Panc1 (cell line): ENCODE measurements at regions not wholly inside any gene's neighbourhood (a gene's known extent, or its start where the extent isn't known, plus 50 kb on each side); places are given as distances from the start of the nearest gene placed in this dataset.

Experiments
- POLR2AphosphoS5 ChIP-seq: IDR thresholded peaks from 2 replicates; pipeline ENCODE4 v1.6.1; 2012; ENCODE audit warnings: mild to moderate bottlenecking, low read depth, low read length, moderate library complexity
- SIN3A ChIP-seq: IDR thresholded peaks from 2 replicates; pipeline ENCODE4 v1.6.1; 2012; ENCODE audit warnings: low read depth, mild to moderate bottlenecking, low read length, moderate library complexity, borderline replicate concordance; ENCODE audit not compliant: insufficient read depth
- TCF7L2 ChIP-seq: IDR thresholded peaks from 2 replicates; pipeline ENCODE4 v1.6.1; 2011; ENCODE audit warnings: mild to moderate bottlenecking, low read depth, low read length, inconsistent platforms
- TF ChIP-seq, protein P1 (sequence below): fragments of 450-650 bp; IDR thresholded peaks from 2 replicates; pipeline ENCODE4 v1.5.1; 2017; ENCODE audit warnings: mild to moderate bottlenecking
- TF ChIP-seq, protein P2 (sequence below), 2 experiments: IDR thresholded peaks; 2 replicates each; pipeline ENCODE4 v1.6.1; 2011 to 2012; ENCODE audit warnings: low read depth in 2 of 2, control low read depth in 1 of 2, low read length in 1 of 2, mild to moderate bottlenecking in 1 of 2, moderate library complexity in 1 of 2; ENCODE audit not compliant: insufficient read depth in 1 of 2

DNA sequence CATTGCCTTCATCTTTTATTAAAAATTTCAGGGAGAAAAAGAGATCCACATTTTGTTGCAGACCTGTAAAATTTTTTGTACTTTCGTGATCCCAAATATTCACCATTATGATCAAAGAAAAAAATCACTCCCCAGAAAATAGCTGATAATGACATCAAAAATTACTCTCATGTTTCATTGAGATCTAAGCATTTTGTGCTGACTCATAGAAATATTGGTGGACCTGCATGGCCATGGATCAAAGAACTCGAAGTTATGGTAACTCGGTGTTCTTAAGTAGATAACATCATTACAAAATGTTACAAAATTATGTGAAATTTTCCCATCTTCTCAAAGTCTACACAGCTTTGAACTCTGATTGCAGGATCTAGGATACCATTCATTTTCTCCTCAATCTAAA, 135.8 kb downstream of the PTGER3 start:
- TF ChIP-seq, protein P1, sequence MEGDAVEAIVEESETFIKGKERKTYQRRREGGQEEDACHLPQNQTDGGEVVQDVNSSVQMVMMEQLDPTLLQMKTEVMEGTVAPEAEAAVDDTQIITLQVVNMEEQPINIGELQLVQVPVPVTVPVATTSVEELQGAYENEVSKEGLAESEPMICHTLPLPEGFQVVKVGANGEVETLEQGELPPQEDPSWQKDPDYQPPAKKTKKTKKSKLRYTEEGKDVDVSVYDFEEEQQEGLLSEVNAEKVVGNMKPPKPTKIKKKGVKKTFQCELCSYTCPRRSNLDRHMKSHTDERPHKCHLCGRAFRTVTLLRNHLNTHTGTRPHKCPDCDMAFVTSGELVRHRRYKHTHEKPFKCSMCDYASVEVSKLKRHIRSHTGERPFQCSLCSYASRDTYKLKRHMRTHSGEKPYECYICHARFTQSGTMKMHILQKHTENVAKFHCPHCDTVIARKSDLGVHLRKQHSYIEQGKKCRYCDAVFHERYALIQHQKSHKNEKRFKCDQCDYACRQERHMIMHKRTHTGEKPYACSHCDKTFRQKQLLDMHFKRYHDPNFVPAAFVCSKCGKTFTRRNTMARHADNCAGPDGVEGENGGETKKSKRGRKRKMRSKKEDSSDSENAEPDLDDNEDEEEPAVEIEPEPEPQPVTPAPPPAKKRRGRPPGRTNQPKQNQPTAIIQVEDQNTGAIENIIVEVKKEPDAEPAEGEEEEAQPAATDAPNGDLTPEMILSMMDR, result no peak
- TF ChIP-seq, protein P2, sequence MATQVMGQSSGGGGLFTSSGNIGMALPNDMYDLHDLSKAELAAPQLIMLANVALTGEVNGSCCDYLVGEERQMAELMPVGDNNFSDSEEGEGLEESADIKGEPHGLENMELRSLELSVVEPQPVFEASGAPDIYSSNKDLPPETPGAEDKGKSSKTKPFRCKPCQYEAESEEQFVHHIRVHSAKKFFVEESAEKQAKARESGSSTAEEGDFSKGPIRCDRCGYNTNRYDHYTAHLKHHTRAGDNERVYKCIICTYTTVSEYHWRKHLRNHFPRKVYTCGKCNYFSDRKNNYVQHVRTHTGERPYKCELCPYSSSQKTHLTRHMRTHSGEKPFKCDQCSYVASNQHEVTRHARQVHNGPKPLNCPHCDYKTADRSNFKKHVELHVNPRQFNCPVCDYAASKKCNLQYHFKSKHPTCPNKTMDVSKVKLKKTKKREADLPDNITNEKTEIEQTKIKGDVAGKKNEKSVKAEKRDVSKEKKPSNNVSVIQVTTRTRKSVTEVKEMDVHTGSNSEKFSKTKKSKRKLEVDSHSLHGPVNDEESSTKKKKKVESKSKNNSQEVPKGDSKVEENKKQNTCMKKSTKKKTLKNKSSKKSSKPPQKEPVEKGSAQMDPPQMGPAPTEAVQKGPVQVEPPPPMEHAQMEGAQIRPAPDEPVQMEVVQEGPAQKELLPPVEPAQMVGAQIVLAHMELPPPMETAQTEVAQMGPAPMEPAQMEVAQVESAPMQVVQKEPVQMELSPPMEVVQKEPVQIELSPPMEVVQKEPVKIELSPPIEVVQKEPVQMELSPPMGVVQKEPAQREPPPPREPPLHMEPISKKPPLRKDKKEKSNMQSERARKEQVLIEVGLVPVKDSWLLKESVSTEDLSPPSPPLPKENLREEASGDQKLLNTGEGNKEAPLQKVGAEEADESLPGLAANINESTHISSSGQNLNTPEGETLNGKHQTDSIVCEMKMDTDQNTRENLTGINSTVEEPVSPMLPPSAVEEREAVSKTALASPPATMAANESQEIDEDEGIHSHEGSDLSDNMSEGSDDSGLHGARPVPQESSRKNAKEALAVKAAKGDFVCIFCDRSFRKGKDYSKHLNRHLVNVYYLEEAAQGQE (IDR thresholded peaks at IDR 0.05; ENCODE audit: insufficient read depth in 1 of 2, low read depth in 2 of 2, low read length in 1 of 2), result no peak
- TF ChIP-seq POLR2AphosphoS5, result no peak
- TF ChIP-seq TCF7L2, result no peak
- no peak for TF ChIP-seq SIN3A
